Endometrium (tissue), 2 donors: ENCODE measurements at regions not wholly inside any gene's neighbourhood (a gene's known extent, or its start where the extent isn't known, plus 50 kb on each side); places are given as distances from the start of the nearest gene placed in this dataset.
A peak's percentile ranks its signal among the peaks of the same experiment; 100 is the strongest.
"Not testable (repeated sequence)": the region's sequence is repeated elsewhere in the genome, so short reads cannot be mapped to it uniquely, and the experiment has no call there.

Source experiments
- FAIRE-seq: peaks from 2 replicates; lab custom pipeline; 2012; peaks lifted over from hg19 to GRCh38; lab: Jason Lieb, UNC
- donor health status: control.
- donor health status: control.

DNA sequence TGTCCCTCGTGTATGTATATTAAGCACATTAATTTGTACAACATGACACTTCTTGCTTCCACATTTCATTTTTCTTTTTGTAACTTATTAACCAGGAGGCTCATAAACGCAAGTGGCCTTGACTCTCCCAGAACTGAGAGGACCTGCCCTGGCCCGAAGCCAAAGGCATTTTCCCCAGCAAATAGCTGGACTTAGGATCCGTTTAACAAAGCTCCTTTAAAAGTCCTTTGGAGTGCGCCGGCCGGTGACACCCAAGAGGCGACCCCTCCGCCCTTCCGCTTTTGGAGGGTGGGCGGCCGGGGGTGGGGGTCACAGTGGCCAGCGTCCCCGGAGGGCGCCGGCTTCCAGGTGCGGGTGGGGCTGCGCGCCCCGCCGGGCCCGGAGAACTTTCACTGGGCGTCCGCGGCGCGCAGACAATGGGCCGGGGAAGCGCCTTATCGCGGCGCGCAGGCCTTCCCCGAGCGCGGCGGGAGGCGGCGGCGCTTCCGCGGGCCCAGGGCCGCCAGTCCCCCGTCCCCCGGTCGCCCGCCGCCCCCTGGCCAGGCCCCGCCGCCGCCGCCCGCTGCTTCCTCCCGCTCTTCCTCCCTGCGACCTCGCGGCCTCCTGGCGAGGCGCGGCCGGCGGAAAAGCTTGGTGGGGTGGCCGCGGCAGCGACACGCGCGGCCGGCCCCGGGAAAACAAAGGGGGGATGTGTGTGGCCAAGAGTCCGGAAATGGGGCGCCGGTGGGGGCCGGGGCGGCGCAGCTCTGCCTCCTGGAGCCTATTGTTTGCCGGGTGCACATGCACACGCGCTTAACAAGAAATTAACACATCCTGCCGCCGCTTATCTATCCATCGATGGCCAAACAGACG lies 613.4 kb downstream of the MCTP2 start:
- FAIRE-seq, result no peak

DNA sequence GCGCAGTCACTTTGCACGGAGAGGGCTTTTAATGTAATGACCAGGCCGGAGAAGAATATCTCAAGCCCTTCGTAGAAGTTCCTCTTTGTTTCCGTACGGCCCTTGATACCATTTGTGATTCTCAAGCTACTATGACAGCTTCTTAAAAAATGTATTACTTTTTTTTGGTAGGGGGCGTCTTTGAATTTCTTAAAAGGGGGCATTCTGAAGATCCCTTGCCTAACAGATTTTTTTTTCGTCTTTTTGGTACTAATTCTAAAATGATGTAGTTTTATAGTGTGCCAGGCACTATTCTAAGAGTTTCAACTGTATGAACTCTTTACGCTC lies 614.0 kb downstream of the MCTP2 start:
- FAIRE-seq, result no peak

DNA sequence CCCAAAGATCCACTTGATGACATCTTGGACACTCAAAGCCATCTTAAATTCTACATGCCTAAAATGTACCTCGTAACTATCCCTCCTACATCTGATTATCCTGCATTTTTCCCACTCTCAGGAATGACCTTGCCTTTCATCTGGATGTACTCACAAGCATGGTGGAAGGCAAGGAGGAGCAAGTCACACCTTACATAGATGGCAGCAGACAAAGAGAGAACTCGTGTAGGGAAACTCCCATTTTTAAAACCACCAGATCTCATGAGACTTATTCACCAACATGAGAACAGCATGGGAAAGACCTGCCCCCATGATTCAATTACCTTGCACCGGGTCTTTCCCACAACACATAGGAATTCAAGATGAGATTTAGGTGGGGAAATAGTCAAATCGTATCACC lies 616.0 kb downstream of the MCTP2 start:
- no peak for FAIRE-seq

DNA sequence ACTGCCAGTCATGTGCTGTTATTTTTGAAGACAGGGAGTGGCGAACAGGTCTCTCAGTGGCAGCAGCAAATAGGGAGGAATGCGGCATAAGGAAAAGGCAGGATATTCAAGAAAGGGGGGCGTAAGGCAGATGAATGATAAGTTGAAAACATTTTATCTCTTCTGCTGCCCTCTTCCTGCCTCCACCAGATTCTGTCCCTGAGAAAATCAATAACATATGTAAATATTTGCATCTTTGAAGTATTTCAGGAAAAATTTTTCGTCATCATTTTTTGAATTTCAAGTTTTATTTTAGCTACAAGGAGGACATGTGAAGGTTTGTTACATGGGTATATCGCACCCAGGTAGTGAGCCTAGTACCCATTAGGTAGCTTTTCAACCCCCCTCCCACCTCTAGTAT lies 616.7 kb downstream of the MCTP2 start:
- no peak for FAIRE-seq

DNA sequence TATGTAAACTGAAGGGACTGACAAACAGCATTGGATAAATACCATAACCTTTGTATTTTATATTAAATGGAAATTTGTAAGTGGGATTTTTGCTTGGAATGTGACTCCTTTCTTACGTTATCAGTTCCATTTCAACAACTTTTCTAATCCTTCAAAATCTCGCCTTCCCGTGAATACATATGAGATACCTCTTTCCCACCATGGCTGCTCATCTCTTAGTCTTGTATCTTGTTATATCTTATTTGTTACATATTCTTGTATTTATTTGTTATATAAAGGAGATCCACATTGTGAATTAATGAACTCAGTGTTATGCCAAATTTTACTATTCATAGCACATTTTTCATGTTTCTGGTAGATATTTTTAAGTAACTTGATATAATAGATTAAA lies 623.7 kb downstream of the MCTP2 start:
- FAIRE-seq, result no peak

DNA sequence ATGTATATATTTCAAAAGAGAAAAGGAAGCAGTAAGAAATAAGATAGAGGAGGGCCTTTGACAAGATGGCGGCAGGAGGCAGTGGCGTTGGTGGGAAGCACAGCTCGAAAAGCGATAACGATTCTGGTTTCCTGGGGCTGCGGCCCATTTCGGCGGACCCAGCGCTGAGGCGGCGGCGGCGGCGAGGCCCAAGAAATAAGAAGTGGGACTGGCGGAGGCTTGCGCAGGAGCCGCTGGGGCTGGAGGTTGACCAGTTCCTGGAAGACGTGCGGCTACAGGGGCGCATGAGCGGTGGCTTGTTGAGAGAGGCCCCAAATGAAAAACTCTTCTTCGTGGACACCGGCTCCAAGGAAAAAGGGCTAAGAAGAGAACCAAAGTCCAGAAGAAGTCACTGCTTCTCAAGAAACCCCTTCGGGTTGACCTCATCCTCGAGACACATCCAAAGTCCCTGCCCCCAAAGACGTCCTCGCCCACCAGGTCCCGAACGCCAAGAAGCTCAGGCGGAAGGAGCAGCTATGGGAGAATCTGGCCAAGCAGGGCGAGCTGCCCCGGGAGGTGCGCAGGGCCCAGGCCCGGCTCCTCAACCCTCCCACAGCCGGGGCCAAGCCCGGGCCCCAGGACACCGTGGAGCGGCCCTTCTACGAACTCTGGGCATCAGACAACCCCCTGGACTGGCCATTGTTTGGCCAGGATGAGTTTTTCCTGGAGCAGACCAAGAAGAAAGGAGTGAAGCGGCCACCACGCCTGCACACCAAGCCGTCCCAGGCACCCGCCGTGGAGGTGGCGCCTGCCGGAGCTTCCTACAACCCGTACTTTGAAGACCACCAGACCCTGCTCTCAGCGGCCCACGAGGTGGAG lies 624.3 kb downstream of the MCTP2 start:
- no peak for FAIRE-seq

DNA sequence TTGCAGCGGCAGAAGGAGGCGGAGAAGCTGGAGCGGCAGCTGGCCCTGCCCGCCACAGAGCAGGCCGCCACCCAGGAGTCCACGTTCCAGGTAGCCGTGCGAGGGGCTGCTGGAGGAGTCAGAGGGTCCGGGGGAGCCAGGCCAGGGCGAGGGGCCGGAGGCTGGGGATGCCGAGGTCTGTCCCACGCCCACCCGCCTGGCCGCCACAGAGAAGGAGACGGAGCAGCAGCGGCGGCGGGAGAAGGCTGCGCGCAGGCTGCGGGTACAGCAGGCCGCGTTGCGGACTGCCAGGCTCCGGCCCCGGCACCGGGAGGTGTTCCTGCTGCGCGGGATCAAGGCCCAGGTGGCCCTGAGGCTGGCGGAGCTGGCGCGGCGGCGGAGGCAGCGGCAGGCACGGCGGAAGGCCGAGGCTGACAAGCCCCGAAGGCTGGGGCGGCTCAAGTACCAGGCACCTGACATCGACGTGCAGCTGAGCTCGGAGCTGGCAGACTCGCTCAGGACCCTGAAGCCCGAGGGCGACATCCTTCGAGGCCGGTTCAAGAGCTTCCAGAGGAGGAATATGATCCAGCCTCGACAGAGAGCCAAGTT lies 625.0 kb downstream of the MCTP2 start:
- no peak for FAIRE-seq

DNA sequence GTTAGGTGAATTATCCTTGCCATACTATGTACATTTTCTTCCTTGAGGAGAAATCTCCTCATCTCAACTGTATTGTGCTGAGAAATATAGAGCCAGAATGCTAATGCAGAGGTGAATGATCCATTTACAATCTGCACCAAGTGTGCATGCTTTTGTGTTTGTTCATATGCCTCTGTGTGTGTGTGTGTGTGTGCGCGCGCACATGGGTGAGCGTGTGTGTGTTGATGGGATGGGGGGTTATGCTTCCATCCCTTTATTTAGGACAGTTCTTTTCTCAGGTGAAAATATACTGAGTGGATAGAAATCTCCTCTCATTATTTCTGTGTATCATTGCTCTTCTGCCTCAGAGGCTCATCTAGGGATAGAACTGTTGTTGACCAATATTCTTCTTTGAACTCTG lies 626.1 kb downstream of the MCTP2 start:
- FAIRE-seq, result no peak

DNA sequence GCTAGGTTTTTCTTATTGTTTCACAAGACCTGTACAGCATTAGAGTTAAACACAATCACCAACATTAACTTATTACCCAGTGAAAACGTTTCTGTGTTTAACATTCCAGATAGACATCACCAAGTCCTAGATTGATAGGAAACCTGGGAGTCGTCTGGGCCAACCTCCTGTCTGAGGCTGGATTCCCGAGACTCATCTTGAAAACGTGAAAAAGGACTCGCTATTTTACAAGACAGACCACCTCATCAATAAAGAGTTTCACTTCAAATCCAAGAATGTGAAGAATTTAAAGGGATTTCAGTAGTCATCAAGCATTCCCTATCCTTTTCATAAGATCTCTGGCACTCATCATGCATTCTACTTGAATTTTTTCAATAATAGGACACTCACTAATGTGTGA lies 626.6 kb downstream of the MCTP2 start:
- FAIRE-seq, result no peak

DNA sequence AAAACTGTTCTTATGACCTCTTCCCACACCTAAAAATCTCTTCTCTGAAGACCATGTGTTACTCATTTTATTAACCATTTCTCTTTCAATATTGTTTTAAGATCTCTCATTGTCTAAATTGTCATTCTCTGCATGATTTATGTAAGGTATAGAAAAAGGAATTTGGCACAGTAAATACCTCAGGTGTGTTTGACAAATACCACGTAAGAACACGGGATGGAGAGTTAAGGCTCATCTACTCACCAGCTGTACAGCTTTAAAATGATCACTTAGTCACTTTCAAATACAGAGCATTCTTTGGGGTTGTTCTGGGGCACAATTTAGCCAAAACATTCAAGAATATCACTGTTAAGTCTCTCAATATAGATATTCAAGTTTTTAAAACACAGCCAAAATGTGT lies 627.1 kb downstream of the MCTP2 start:
- FAIRE-seq, result no peak

DNA sequence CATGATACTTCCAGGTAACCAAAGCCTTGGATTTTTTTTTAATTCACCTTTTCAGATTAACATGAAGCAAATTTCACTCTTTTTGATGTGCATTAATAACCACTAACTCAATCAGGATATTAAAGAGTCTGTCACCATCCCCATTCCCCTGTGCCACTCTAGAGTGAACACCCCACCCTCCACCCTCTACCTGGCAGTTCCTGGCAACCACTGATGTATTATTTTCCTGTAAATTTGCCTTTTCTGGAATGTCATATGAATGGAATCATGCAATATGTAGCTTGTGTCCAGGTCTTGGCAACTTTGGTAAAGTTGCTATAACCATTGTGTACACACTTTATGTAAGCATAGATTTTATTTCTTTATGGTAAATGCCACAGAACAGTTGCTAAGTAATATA lies 627.6 kb downstream of the MCTP2 start:
- no peak for FAIRE-seq

DNA sequence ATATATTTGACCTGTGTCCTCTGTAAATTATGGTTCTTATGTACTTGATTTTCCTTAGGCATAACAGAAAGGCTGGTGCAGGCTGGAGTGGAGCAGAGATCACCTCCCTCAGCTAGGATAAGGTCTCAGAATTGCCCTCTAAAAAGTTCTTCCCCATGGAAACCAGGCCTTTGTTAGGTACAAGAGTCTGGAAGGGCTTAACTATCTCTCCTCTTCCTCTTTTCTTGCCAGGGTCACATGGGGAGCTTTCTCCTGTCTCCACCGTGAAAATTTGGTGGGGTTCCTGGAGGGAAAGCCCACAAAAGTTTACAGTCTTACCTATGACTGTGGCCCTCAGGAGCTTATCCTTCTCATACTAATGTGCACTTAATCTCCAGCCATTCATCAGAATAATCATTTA lies 633.2 kb downstream of the MCTP2 start:
- FAIRE-seq, result no peak

DNA sequence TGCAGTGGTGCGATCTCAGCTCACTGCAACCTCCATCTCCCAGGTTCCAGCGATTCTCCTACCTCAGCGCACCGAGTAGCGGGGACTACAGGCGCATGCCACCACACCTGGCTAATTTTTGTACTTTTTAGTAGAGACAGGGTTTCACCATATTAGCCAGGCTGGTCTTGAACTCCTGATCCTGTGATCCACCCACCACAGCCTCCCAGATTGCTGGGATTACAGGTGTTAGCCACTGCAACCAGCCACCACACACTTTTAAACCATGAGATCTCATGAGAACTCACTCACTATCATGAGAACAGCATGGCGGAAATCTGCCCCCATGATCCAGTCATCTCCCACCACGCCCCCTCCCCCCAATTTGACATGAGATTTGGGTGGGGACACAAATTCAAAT lies 636.9 kb downstream of the MCTP2 start:
- FAIRE-seq, result not testable (repeated sequence)

DNA sequence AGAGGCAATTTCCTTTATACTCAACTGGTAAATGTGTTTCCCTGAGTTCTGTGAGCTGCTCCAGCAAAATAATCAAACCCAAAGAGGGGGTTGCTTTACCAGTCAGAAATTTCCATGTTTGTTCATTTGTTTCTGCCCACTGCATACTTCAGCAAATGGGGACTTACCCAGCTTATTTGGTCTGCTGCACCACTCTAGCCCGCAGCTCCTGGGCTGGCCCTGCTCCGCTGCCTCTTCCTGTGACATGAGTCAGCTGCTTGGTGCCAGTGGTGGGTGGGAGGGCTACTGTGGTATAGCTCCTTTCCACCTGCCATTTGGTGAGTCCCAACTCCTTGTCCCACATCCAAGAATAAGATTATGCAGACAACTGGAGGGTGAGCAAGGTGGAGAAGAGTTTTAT lies 644.2 kb downstream of the MCTP2 start:
- FAIRE-seq, result no peak

DNA sequence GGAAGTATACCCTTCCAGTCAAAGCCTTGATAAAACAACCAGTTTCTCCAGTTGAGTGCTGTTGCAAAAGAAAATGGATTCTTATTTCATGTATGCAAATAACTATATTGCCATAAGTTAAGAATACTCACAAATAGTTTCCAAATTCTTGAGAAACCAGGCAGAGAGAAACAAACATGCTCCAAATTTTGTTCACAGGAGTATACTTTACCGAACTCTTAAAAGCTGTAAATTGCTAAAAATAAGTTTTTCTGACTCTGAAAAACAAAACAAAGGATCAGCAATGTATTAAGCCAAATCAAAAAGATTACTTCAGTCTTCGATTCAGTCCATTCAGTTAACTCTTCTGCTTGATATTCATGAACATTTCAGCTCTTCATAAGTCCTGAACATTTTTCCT lies 646.5 kb downstream of the MCTP2 start:
- no peak for FAIRE-seq

DNA sequence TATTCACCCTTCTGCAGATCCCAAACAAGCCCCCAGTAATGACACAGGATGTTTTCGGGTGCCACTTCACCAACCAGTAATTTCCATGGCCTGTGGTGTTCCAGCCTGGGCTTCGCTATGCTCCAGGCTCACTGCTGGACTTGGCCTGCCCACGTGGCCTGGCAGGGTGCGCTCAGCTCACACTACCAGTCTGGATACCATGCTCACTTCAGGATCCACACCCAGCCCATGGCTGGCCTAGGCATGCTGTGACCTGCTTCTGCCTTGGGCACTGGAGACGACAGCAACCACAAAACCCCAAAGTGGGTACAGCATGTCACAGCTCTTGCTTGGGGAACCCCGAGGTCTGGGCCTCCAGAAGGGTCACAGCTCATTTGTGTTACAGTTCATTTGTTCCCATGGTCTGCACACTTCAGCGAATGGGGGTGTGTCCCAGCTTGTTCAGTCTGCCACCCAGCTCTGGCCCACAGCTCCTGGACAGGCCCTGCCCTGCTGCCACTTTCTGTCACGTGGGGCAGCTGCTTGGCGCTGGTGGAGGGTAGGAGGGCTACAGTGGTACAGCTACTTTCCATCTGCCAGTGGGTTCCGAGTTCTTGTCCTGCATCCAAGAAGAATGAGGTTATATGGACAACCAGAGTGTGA lies 650.8 kb downstream of the MCTP2 start:
- FAIRE-seq, result no peak

DNA sequence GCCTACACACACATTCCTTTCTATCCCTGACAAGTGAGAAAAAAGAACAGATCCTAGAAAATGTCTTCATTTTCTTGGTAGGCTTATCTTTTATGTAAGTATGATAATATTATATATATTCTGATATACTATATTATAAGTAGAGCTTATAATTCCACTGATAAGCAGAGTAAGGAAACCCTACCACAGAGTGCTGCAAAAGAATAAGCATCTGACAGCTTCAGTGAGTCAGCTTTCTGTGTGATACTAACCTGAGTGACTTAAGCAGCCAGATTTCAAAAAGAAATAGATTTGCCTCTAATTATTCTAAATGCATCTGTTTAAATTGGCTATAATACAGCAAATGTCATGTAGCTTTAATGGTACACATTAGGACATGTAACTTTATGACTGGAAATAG lies 656.0 kb downstream of the MCTP2 start:
- FAIRE-seq, result no peak

DNA sequence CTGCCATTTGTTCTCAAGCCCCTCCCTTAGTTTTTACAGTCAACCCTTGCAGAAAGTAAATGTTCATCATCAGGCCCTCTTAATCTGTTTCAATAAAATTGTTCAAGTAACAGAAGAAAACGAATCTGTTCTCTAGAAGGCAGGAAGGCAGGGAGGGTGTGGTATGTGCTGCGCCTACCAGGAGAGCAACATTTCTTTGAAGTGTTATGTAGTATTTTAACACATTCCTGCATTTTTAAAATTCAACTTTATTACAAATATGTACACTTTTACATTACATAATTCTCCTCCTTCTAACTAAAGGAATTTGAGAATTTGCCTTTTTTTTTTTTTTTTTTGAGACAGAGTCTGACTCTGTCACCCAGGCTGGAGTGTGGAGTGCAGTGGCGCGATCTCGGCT lies 657.8 kb downstream of the MCTP2 start:
- no peak for FAIRE-seq

DNA sequence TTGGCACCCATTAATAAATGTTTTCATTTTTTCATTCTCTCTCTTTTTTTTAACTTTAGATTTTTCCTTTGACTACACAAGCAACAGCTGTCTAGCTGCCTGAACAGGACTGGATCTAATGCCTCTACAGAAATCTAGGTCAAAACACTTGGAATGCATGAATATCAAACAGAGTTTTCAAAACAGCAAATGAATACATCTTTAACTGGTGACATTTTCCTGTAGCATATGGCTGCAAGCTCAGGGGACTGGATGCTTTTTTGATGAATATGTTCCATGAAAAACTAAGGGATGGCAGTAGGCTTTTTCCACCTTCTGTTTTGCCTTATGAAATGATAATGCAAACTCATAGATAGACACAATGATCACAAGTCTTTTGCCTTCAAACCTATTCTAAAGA lies 661.7 kb downstream of the MCTP2 start:
- peak; percentile 31 for FAIRE-seq

DNA sequence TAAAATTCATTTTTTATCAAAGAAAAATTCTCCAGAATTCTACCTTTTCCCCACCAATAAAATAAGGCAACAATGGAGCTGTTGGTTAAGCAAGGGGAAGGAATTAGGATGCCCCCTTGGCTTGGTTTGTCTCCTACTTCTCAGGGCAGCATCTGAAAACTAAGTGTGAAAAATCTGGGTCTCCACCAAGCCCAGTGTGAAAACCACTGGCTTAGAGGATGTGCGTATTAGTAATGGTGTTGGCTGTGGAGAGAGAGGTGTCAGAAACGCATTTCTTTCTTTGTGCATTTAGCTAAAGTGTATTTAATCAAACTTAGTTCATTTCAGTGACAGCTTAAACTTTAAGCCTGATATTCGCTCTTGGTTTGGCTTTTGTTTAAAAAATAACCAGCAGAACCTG lies 662.7 kb downstream of the MCTP2 start:
- no peak for FAIRE-seq

DNA sequence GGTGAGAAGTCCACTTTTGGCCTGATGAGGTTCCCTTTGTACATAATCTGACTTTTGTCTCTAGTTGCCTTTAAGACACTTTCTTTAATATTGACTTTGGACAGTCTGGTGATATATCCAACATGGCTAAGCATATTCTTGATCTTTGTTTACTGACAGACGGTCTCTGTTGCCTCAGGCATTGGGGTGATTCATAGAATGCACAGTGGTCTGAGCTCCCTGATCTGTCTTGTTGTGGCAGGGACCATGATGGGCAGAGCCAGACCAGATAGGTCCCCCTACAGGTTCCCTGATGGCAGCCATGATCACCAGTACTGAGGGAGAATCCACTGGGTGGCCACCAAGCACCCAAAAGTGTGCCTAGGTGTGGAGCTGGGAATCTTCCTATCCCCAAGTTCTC lies 678.1 kb downstream of the MCTP2 start:
- no peak for FAIRE-seq

DNA sequence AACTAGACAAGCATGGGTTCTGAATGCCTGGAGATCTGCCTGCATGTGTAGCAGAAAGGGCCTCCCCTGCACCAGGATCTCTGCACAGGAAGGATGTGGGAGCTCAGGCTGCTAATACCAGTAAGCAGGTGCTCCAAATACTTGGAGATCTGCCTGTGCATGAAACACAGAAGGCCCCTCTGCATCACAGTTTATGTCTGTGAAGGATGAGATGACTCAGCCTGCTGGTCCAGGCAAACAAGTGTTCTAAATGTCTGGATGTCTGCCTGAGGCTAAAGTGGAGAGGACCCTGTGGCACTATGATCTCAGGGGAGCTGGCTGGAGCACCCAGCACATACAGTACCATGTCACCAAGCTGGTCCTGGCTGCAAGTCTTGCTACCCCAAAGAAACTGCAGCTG lies 678.8 kb downstream of the MCTP2 start:
- FAIRE-seq, result no peak

DNA sequence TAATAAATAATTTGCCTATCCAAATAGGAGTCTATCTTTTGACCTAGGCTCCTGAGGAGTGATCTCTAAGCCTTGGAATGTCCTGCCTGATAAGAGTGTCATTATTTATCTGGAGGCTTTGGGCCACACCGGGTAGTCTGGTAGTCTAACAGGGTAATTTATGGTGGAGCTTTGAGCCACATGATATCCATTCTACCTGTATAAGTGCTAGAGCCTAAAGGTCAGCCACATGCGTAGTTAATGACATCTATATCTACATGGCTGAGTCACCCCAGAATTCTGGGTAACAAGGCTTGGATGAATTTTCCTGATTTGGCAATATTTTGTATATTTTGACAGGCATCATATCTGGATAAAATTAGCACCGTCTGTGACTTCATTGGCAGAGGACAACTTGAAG lies 681.4 kb downstream of the MCTP2 start:
- FAIRE-seq, result no peak
